ENCODE measurements at regions not wholly inside any gene's neighbourhood (a gene's known extent, or its start where the extent isn't known, plus 50 kb on each side); places are given as distances from the start of the nearest gene placed in this dataset.

DNA sequence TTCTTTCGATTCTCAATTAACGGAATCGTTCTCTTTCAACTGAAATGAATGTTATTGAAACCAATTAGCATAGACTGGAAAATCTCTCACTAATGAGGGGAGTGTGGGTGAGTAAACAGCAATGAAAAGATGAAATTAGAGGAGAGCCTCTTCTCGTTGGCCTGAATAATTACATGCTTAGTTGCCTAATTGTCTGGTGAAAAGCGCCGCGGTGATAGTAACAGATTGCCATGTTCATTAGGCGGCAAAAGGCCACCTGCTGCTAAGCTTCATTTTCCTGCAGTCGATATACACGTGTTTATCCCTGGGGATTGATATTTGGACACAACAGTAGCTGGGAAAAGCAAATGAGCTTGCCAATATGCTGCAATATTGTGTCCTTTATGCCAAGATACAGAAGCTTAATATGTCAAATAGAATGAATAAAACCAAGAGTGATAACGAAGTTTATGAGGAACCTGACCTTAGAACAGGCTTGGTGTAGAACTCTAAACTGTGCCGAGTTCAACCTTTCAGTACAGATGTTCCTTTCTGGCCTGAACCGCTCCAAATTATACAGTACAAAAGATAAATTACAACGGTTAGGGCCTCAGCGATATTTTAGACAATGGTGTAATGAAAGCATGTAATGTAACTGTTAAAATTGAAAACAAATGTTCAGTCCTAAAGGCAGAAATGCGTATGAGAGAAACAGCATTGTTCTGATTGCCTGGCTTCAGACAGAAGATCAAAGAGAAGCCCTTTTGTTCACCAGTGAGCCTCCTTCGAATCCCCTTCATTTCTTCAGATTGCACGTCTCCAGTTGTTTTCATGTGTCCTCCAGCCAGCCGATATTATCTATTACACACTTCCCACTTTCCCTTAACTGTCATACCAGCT, 185.2 kb downstream of the SHOX2 start:
- H3K4me1 ChIP-seq, result no peaks in the 10 kb centered on the region
- H3K27me3 ChIP-seq (ENCODE audit: low read depth), result no peaks in the 10 kb centered on the region
- TF ChIP-seq CTCF (IDR thresholded peaks at IDR 0.05), result no peak
- intact Hi-C loops (cut with DNase I), result no loop called here
- DNase-seq (no peak), ATAC-seq (no peak)
- no peaks in the 10 kb centered on the region for H3K36me3 ChIP-seq
- no peak overlapping the region for H3K4me3 ChIP-seq
- no peaks in the 10 kb centered on the region for H3K9me3 ChIP-seq
- H3K27ac ChIP-seq, result no peak overlapping the region

DNA sequence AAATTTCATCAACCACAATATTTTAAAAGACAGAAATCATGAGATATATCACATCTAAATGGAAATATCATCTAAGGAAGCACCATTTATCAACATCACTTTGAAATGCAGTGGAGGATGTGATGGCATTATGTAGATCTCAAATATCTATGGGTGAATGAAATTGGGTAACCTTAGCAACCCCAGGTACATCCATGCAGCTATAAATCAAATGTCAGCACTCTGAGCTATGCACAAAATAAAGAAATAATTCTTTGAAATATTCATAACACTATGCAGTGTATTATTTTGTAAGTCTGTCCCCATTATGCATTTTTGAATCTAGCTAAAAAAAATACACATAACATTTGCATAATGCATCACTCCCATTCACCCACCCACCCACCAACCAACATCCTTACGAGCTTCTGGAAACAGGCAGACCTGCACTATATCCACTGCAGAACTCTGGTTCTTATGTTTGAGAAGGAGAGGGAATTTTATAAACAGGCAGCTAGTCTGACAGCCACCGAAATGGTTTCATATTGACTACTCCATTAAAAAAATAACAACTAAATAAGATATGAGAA, 186.8 kb downstream of the SHOX2 start:
- H3K27me3 ChIP-seq (ENCODE audit: low read depth), result no peaks in the 10 kb centered on the region
- intact Hi-C loops (cut with DNase I), result no loop called here
- no peaks in the 10 kb centered on the region for H3K9me3 ChIP-seq
- no peak for ATAC-seq
- no peaks in the 10 kb centered on the region for H3K4me1 ChIP-seq
- no peak overlapping the region for H3K4me3 ChIP-seq
- TF ChIP-seq CTCF (IDR thresholded peaks at IDR 0.05), result no peak
- H3K36me3 ChIP-seq, result no peaks in the 10 kb centered on the region
- no peak for DNase-seq
- no peak overlapping the region for H3K27ac ChIP-seq

DNA sequence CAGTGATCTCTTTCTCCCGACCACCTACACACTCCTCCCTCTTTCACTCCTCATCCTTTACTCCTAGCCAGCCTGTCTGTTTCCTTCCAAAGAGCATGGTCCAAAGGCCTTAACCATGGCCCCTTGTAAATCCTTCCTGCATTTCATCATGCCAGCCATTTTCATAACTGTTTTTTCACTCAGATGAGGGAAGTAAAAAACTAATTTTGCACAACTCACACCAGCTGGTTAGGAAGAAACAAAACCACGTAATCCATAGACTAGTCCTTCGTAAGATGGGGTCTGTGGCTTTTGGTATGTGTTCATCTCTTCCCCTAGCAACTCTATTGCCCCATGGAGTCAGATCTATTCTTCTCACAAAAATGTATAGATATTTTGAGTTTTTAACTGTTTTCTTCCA, 187.8 kb downstream of the SHOX2 start:
- Histone ChIP-seq H3K9me3 (no peaks in the 10 kb centered on the region), H3K27ac (no peak overlapping the region), H3K4me3 (no peak overlapping the region), H3K36me3 (no peaks in the 10 kb centered on the region), H3K4me1 (no peaks in the 10 kb centered on the region), H3K27me3 (ENCODE audit: low read depth) (no peaks in the 10 kb centered on the region)
- no peak for TF ChIP-seq CTCF (IDR thresholded peaks at IDR 0.05)
- intact Hi-C loops (cut with DNase I), result no loop called here
- no peak for DNase-seq
- no peak for ATAC-seq

DNA sequence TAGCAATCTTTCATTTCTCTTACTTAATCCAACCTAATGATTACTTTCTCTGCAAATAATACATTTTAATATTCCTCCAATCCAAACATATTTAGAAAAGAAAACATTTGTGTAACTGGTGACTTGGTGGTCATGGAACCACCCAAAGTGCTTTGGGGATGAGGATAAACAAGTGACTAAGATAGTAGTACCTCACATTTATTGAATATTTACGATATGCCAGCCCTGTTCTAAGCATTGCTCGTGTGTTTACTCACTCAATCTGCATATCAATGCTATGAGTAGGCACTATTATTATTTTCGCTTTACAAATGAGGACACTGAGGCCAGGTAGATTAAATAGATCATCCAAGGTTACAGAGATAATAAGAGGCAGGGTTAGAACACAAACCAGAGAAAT, 189.5 kb downstream of the SHOX2 start:
- ATAC-seq, result no peak
- no peak for TF ChIP-seq CTCF (IDR thresholded peaks at IDR 0.05)
- no peaks in the 10 kb centered on the region for H3K27me3 ChIP-seq (ENCODE audit: low read depth)
- no peaks in the 10 kb centered on the region for H3K4me1 ChIP-seq
- H3K27ac ChIP-seq, result no peak overlapping the region
- H3K9me3 ChIP-seq, result no peaks in the 10 kb centered on the region
- H3K4me3 ChIP-seq, result no peak overlapping the region
- no peak for DNase-seq
- H3K36me3 ChIP-seq, result no peaks in the 10 kb centered on the region
- intact Hi-C loops (cut with DNase I), result no loop called here

- TF ChIP-seq CTCF (IDR thresholded peaks at IDR 0.05), result no peak
- DNase-seq (no peak), ATAC-seq (no peak)
- intact Hi-C loops (cut with DNase I), result no loop called here
- Histone ChIP-seq H3K27ac (no peak overlapping the region), H3K9me3 (no peaks in the 10 kb centered on the region), H3K36me3 (no peaks in the 10 kb centered on the region), H3K4me1 (no peaks in the 10 kb centered on the region), H3K4me3 (no peak overlapping the region), H3K27me3 (ENCODE audit: low read depth) (no peaks in the 10 kb centered on the region)
Observed at GRCh38 chr3:157914882-157915281, 191.3 kb downstream of the SHOX2 start.
